Spleen (tissue), 7 donors: ENCODE measurements at regions not wholly inside any gene's neighbourhood (a gene's known extent, or its start where the extent isn't known, plus 50 kb on each side); places are given as distances from the start of the nearest gene placed in this dataset.

Experiments
- CTCF ChIP-seq, 11 experiments: fragments of 200-600 bp in 7 of 11; fragments of 450-650 bp in 4 of 11; sonication (generic) in 4 of 11; IDR thresholded peaks in 8 of 11; conservative IDR thresholded peaks in 3 of 11; 1 replicate in 7 of 11; 2 replicates in 4 of 11; pipeline versions ENCODE4 v1.4.0 to v1.8.0; 2016 to 2021; ENCODE audit warnings: antibody characterized with exemption in 11 of 11, inconsistent platforms in 4 of 11, mild to moderate bottlenecking in 1 of 11
- POLR2A ChIP-seq, 3 donors: fragments of 450-650 bp; IDR thresholded peaks; one replicate each; pipeline ENCODE4 v1.5.1; 2017; ENCODE audit warnings: antibody characterized with exemption in 3 of 3, mild to moderate bottlenecking in 1 of 3
- POLR2AphosphoS5 ChIP-seq, 3 donors: sonication (generic); formaldehyde crosslinking; IDR thresholded peaks; one replicate each; pipeline ENCODE4 v1.5.1; 2017; ENCODE audit warnings: antibody characterized with exemption in 3 of 3
- donor health status: DM: no; HTN: no; CAD: no; lungs with moderate emphysema.
- donor health status: DM: no; HTN: no; CAD: no.
- donor health status: DM: no; HTN: no; CAD: no.

GRCh38 chr10:8168836-8169235 lies 114.3 kb downstream of the GATA3 start:
- TF ChIP-seq CTCF (IDR thresholded peaks at IDR 0.05 in 8 of 11, conservative IDR thresholded peaks at IDR 0.05 in 3 of 11) = no peak
- no peak for TF ChIP-seq POLR2A (IDR thresholded peaks at IDR 0.05)
- TF ChIP-seq POLR2AphosphoS5 (IDR thresholded peaks at IDR 0.05) = no peak
